HG03159 (cell line): ENCODE measurements at regions not wholly inside any gene's neighbourhood (a gene's known extent, or its start where the extent isn't known, plus 50 kb on each side); places are given as distances from the start of the nearest gene placed in this dataset.
"Not testable (repeated sequence)": the region's sequence is repeated elsewhere in the genome, so short reads cannot be mapped to it uniquely, and the experiment has no call there.

Source experiments
- ATAC-seq: cut with Tn5 transposase; IDR thresholded peaks from one replicate; pipeline ENCODE4 v1.9.1; 2021; ENCODE audit warnings: mild to moderate bottlenecking, moderate library complexity; ENCODE audit not compliant: unreplicated experiment

DNA sequence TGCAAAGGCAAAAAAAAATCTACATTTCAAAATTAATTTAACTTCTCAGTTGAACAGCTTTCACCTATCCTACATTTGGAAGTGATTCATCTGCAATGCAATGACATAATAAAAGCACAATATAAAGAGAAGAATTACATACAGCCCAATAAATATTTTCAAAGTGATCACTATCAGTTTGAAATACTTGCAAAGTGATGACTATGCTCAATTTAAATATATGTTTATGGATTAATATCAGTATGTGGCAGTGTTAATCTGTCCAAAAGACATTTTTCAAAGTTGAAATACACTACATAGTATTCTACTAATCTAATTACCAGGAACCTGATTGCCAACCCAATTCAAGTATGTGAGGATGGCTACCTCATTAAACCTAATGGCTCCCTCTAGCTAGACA is 460.7 kb upstream of the ATXN7L3B start:
- ATAC-seq, result no peak

GRCh38 chr12:74105434-74105833 is 432.2 kb upstream of the ATXN7L3B start:
- no peak for ATAC-seq

- no peak for ATAC-seq
Measured at GRCh38 chr12:74108729-74109128, 428.9 kb upstream of the ATXN7L3B start.

GRCh38 chr12:74111688-74112360 is 425.8 kb upstream of the ATXN7L3B start:
- ATAC-seq, result no peak

DNA sequence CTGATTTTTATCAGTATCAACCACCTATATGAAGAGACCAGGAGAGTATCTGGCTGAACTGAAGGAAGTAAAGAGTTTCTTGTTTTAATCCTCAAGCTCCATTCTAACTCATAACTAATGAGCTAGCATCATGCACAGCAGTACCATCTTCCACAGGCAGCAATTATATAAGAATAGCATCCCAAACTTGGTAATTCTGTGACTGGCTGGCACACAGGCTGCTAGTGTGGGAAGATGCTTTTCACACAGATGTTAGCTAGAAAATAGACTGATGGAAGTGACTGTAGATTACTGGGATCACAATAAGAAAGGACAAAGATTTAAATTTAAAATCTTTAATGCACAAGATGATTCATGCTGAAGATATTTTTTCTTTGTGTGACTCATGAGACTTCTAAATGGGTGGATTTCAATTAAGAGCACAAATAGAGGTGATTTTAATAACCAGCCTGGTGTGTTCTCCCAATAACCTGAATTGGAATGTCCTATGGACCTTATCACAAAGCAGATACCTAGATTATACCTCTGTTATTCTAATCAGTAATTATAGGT is 417.7 kb upstream of the ATXN7L3B start:
- no peak for ATAC-seq

DNA sequence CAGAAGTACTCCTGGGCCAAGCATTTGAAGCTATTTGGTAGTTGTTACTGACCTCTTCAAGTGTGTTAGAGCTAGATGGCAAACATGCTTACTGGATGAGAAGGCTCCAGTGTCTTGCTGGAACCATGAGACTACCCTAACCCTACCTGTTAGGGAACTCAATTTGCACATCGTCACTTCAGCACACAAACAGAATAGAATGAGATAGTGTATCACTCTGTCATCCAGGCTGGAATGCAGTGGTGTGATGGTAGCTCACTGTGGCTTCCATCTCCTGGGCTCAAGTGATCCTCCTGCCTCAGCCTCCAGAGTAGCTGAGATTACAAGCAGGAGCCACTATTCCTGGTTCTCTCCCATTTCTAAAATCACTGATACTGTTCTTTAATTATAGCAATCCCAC is 417.0 kb upstream of the ATXN7L3B start:
- no peak for ATAC-seq

GRCh38 chr12:74129702-74130101 is 407.9 kb upstream of the ATXN7L3B start:
- ATAC-seq, result no peak

GRCh38 chr12:74144396-74144795 is 393.2 kb upstream of the ATXN7L3B start:
- no peak for ATAC-seq

DNA sequence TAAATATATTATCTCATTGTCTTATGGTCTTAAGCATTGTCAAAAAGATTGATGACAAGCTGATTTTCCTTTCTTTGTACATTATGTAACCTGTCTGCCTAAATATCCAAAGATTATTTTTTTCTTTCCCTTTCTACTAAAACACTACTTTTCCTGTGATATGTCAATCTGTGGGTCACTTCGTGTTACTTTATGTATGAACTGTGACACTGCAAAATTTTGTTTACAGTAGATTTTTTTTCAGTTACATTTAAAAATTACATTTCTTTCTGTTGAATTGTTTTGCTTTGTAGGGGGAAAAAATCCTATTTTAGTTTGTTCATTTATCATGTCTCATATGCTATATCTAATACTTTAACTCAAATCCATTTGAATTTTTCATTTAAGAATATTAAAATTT is 392.3 kb upstream of the ATXN7L3B start:
- no peak for ATAC-seq

- no peak for ATAC-seq
Measured at GRCh38 chr12:74148849-74149248, 388.8 kb upstream of the ATXN7L3B start.

DNA sequence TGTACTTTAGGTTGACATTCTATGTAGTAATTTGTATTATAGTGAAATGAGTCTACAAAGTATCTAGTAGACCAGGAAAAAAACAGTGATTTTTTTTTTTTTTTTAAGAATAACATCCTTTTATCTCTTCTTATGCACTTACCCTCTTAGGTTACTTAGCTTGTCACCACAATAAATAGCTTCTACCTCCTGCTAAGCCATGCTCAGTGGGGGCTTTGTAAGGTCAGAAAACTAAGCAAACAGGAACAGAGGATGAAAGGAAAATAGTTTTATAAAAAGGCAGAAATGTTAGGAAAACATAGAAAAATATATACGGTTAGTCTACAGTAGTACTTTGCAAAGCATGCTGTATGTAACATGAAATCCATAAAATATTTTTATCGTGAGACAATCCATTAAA is 385.3 kb upstream of the ATXN7L3B start:
- ATAC-seq, result no peak

GRCh38 chr12:74166096-74166495 is 371.5 kb upstream of the ATXN7L3B start:
- ATAC-seq, result no peak

DNA sequence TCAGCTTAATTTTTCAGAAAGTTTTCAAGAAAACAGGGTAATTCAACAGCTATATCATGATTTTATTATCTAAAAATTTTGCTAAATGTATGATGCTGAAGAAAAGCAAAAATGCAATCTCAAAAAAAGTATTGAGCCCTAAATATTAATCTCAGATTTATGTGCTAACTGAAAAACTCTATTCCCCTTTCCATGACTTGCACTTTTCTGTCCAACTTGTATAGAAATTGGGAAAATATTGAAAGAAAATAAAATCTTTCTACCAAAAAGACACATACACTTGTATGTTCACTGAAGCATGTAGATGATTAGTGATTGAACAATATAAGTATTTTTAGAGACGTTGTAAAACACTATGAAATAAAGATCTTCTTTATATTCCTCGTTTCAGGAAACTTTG is 368.0 kb upstream of the ATXN7L3B start:
- ATAC-seq, result no peak

DNA sequence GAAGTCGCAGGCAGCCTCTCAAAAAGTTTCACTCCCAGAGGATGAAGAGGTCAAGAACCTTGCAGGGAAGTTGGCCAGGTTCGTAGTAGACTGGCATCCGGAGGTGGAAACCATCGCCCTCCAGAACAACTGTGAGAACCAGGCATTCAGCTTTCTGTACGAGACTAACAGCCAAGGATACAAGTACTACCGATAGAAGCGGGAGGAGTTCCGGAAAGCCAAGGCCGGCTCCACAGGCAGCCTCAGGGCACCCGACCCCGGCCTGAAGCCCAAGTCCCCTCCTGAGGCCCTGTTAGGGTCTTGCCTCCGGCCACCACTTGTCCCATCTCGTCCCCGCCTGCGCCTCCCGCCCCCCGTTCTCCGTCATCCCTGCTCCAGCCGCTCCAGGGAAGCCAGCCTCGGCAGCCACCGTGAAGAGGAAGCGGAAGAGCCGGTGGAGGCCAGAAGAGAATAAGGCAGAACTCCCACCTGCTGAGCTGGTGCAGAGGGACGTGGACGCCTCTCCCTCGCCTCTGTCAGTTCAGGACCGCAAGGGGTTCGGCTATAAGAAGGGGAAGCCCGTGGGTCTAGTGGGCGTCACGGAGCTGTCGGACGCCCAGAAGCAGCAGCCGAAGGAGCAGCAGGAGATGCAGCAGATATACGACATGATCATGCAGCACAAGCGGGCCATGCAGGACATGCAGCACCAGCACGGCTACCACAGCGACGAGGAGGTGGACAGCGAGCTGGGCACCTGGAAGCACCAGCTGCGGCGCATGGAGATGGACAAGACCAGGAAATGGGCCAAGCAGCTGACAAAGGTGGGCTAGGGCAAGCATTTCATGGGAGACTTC is 366.8 kb upstream of the ATXN7L3B start:
- no peak for ATAC-seq

DNA sequence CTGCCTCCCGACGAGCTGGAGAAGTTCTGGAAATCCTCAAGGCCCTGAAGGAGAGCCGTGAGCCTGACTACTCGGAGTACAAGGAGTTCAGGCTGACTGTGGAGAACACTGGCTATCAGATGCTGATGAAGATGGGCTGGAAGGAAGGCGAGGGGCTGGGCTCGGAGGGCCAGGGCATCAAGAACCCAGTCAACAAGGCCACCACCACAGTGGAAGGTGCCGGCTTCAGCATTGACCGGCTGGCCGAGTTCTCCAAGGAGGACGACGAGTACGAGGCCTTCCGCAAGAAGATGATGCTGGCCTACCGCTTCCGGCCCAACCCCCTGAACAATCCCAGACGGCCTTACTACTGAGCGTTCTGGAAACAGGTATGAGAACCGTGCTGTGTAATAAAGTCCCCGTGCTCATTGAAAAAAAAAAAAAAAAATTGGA is 366.1 kb upstream of the ATXN7L3B start:
- ATAC-seq, result no peak

- not testable (repeated sequence) for ATAC-seq
Measured at GRCh38 chr12:74174961-74175360, 362.7 kb upstream of the ATXN7L3B start.

DNA sequence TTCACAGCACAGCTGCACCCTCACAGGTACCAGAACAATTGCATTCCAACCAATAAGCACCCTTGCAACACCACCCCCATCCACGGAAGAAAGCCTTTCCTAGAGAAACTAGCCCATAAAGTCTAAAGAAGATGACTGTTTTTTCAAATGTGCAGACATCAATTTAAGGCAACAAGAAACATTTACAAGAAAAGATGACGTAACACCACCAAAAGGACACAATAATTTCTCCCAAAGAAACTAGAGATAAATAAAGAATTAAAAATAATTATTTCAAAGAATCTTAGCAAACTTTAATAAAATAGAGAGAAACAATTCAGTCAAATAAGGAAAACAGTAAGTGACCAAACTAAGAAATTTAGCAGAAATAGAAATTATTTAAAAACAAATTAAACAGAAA is 352.3 kb upstream of the ATXN7L3B start:
- ATAC-seq, result no peak

DNA sequence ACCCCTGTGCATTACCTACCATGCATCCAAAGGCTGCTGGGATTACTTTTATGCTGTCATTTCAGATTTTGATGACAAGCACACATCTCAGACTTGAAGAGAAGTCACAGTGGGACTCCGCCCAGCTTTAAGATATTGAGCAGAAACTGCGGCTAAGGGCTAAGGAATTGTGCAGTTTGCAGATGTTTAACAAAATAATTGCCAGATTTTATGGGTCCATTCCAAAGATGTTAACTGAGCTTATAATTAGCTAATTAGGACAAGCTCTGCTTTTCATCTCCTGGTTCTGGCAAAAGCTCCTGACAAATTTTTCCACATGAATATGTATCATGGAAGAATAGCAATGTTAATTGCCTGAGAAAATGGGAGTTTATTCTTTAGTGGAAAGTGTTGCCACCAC is 344.4 kb upstream of the ATXN7L3B start:
- ATAC-seq, result no peak

- no peak for ATAC-seq
Measured at GRCh38 chr12:74204236-74204635, 333.4 kb upstream of the ATXN7L3B start.

- no peak for ATAC-seq
Measured at GRCh38 chr12:74227846-74228545, 309.6 kb upstream of the ATXN7L3B start.

GRCh38 chr12:74229671-74230070 is 308.0 kb upstream of the ATXN7L3B start:
- ATAC-seq, result no peak
